Sigmoid colon (tissue), 4 donors: ENCODE measurements at regions not wholly inside any gene's neighbourhood (a gene's known extent, or its start where the extent isn't known, plus 50 kb on each side); places are given as distances from the start of the nearest gene placed in this dataset.

Experiments
- CTCF ChIP-seq, 4 experiments: fragments of 450-650 bp in 3 of 4; fragments of 200-600 bp in 1 of 4; IDR thresholded peaks; one replicate each; pipeline ENCODE4 v1.5.1; 2016 to 2019; ENCODE audit warnings: antibody characterized with exemption in 4 of 4, mild to moderate bottlenecking in 3 of 4, moderate library complexity in 2 of 4
- EP300 ChIP-seq, 4 donors: sonication (generic); formaldehyde crosslinking; IDR thresholded peaks; one replicate each; pipeline ENCODE4 v1.6.1; 2017; ENCODE audit warnings: antibody characterized with exemption in 4 of 4
- POLR2A ChIP-seq, 2 donors: fragments of 450-650 bp; IDR thresholded peaks; one replicate each; pipeline ENCODE4 v1.6.1; 2016; ENCODE audit warnings: antibody characterized with exemption in 2 of 2, mild to moderate bottlenecking in 2 of 2, moderate library complexity in 2 of 2
- POLR2AphosphoS5 ChIP-seq, 4 donors: sonication (generic); formaldehyde crosslinking; IDR thresholded peaks; one replicate each; pipeline ENCODE4 v1.6.1; 2017; ENCODE audit warnings: antibody characterized with exemption in 4 of 4

DNA sequence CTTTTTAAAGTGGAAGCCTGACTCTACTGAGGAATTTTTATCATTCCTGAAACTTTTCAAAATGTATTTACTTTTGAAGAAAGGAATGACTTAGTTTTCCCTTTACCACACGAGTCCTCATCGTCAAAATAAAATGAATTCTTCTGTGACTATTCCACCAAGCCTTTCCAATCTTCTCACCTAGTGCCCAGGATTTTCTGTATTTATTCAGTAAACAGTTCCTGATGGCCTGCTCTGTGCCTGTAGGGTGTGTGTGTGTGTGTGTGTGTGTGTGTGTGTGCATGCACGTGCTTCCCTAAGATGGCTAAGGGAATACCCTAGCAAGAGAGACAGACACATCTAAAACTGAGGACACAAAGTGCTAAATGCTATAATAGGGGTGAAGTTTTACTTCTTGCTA, 395.0 kb upstream of the USP24 start:
- TF ChIP-seq POLR2A (IDR thresholded peaks at IDR 0.05) (no peak), POLR2AphosphoS5 (IDR thresholded peaks at IDR 0.05) (no peak), EP300 (IDR thresholded peaks at IDR 0.05) (no peak), CTCF (IDR thresholded peaks at IDR 0.05) (no peak)
